ENCODE measurements at regions not wholly inside any gene's neighbourhood (a gene's known extent, or its start where the extent isn't known, plus 50 kb on each side); places are given as distances from the start of the nearest gene placed in this dataset.

DNA sequence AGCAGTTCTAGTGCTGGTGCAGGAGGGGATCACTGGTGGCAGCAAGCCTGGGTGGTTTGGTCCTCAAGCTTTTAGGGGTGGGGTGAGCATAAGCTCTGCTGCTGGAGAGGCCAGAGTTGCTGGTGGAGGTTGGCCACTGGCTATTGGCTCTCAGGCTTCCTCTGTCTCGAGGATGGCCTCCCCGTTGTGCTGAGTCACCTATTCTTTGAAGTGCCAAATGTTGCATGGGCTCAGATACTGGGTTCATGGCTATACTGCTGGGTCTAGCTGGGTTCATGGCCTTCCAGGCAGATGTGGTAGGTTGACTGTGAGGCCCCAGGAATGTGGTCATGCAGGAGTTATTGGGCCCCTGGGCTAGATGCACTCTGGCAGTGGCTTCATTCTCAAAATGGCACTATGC lies 466.3 kb downstream of the NAF1 start:
- no peak for ATAC-seq (replicated peaks; ENCODE audit: extremely low read depth, poor library complexity, severe bottlenecking)
- Mint-ChIP-seq H3K9me3 (peaks cover 39% of the 10 kb centered on the region), H3K27ac (ENCODE audit: low read depth) (no peak overlapping the region), H3K4me3 (no peak overlapping the region), H3K27me3 (no peaks in the 10 kb centered on the region), H3K4me1 (no peaks in the 10 kb centered on the region), H3K36me3 (ENCODE audit: insufficient read depth) (no peaks in the 10 kb centered on the region)
- no peak for DNase-seq (ENCODE audit: low spot score in 2 of 2)

DNA sequence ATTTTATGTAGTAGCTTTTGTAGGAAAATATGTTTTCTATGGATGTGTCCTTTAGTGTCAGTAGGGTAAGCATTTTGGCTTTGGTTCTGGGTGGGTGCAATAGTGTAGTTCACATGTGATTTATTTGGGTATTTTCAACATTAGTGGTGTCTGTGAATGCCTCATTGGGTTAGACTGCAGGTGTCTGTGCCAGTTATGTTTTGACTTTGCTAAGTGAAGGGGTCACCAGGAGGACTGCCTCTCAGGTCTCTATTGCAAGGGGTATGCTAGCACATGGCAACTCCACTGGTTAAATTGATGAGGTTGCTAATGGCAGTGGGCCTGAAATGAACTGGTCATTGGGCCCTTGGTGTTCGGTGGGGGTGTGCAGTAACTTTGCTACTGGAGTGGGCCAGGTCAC lies 467.1 kb downstream of the NAF1 start:
- peaks cover 41% of the 10 kb centered on the region for H3K9me3 Mint-ChIP-seq
- ATAC-seq (replicated peaks; ENCODE audit: extremely low read depth, poor library complexity, severe bottlenecking) (no peak), DNase-seq (ENCODE audit: low spot score in 2 of 2) (no peak)
- no peaks in the 10 kb centered on the region for H3K36me3 Mint-ChIP-seq (ENCODE audit: insufficient read depth)
- no peaks in the 10 kb centered on the region for H3K4me1 Mint-ChIP-seq
- H3K27ac Mint-ChIP-seq (ENCODE audit: low read depth) = no peak overlapping the region
- H3K27me3 Mint-ChIP-seq = no peaks in the 10 kb centered on the region
- H3K4me3 Mint-ChIP-seq = no peak overlapping the region

DNA sequence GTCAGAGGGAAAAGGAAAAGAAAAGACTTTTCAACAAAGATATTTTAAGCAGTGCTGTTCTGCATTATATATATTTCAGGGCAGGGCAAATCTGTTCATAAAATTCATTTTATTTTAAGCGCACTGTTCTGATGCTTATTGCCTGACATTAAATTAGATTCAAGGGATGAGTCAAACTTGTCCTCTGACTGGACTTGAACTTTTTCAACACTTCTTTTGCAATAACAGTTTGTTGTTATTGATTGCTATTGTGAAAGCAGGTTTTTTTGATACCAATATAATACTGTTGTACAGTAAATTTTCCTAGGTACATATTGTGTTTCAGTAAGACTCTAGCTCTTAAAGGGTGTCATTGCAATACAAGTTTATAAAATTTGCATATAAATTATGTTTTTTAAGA lies 481.3 kb downstream of the NAF1 start:
- ATAC-seq (replicated peaks; ENCODE audit: extremely low read depth, poor library complexity, severe bottlenecking) (no peak), DNase-seq (ENCODE audit: low spot score in 2 of 2) (no peak)
- Mint-ChIP-seq H3K4me1 (no peaks in the 10 kb centered on the region), H3K27ac (ENCODE audit: low read depth) (no peak overlapping the region), H3K9me3 (peaks cover 5% of the 10 kb centered on the region), H3K36me3 (ENCODE audit: insufficient read depth) (no peaks in the 10 kb centered on the region), H3K27me3 (no peaks in the 10 kb centered on the region), H3K4me3 (no peak overlapping the region)

GRCh38 chr4:162684998-162685397 lies 481.7 kb downstream of the NAF1 start:
- Mint-ChIP-seq H3K4me3 (no peak overlapping the region), H3K9me3 (peaks cover 5% of the 10 kb centered on the region), H3K4me1 (no peaks in the 10 kb centered on the region), H3K36me3 (ENCODE audit: insufficient read depth) (no peaks in the 10 kb centered on the region), H3K27me3 (no peaks in the 10 kb centered on the region), H3K27ac (ENCODE audit: low read depth) (no peak overlapping the region)
- ATAC-seq (replicated peaks; ENCODE audit: extremely low read depth, poor library complexity, severe bottlenecking) (no peak), DNase-seq (ENCODE audit: low spot score in 2 of 2) (no peak)

DNA sequence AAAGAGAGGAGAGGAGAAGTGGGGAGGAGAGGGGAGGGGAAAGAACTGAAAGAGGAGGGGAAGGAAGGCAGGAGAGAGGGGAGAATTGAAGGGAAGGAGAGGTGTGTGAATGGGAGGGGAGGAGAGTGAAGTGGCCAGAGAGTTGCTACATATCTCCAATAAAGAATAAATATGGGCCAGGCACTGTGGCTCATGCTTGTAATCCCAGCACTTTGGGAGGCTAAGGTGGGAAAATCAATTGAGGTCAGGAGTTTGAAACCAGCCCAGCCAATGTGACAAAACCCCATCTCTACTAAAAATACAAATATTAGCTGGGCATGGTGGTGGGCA lies 482.4 kb downstream of the NAF1 start:
- Mint-ChIP-seq H3K27ac (ENCODE audit: low read depth) (no peak overlapping the region), H3K27me3 (no peaks in the 10 kb centered on the region), H3K36me3 (ENCODE audit: insufficient read depth) (no peaks in the 10 kb centered on the region), H3K4me3 (no peak overlapping the region), H3K4me1 (no peaks in the 10 kb centered on the region), H3K9me3 (peaks cover 5% of the 10 kb centered on the region)
- no peak for ATAC-seq (replicated peaks; ENCODE audit: extremely low read depth, poor library complexity, severe bottlenecking)
- DNase-seq (ENCODE audit: low spot score in 2 of 2) = no peak

DNA sequence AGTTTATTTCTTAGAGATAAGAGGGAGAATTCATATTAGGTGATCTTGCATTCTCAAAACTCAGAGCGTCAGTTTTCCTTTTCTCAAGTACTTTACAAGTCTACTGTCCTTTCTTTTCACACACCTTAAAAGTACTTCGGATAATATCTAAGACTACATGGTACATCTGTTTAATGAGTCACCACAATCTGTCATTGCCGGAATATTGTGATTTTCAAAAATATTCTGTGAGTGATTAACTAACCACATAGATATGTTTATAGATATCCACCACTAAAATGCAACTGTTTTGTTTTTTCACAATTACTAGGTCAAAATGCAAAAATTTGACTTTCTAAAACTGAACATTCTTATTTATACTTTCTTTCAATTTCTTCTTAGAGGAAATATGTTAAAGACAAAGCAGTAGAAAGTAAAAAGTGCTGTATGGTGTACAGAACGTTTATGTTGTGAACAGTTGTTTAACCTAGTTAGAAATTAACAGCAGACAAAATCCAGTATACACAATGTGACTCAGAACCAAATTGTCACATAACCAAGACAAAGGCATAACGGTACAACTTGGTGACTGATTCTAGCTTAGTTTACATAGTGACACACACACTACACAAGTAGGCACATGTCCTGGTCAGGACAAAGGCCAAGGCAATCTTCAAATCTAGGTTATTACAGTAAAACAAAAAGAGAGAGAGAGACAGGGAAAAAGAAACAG lies 482.9 kb downstream of the NAF1 start:
- H3K27ac Mint-ChIP-seq (ENCODE audit: low read depth) = no peak overlapping the region
- peaks cover 5% of the 10 kb centered on the region for H3K9me3 Mint-ChIP-seq
- H3K4me1 Mint-ChIP-seq = no peaks in the 10 kb centered on the region
- DNase-seq (ENCODE audit: low spot score in 2 of 2) = no peak
- H3K27me3 Mint-ChIP-seq = no peaks in the 10 kb centered on the region
- no peak overlapping the region for H3K4me3 Mint-ChIP-seq
- ATAC-seq (replicated peaks; ENCODE audit: extremely low read depth, poor library complexity, severe bottlenecking) = no peak
- H3K36me3 Mint-ChIP-seq (ENCODE audit: insufficient read depth) = no peaks in the 10 kb centered on the region

DNA sequence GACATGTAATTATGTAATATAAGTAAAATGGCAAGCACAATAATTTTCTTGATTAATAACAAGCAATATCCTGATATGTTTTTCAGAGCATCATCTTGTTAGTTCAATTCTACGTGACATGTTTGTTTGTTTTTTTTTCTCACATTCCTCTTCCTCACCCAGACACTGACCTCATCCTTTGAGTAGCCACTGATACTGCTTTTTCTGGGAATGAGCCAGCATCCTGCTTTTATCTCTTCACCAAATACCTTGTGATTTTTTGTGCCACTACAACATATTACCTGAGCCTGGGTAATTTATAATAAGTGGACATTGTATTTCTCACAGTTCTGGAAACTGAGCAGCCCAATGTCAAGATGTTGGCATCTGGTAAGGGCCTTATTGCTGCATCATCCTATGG lies 484.0 kb downstream of the NAF1 start:
- no peaks in the 10 kb centered on the region for H3K36me3 Mint-ChIP-seq (ENCODE audit: insufficient read depth)
- no peak for ATAC-seq (replicated peaks; ENCODE audit: extremely low read depth, poor library complexity, severe bottlenecking)
- H3K9me3 Mint-ChIP-seq = peaks cover 5% of the 10 kb centered on the region
- H3K4me1 Mint-ChIP-seq = no peaks in the 10 kb centered on the region
- H3K27ac Mint-ChIP-seq (ENCODE audit: low read depth) = no peak overlapping the region
- DNase-seq (ENCODE audit: low spot score in 2 of 2) = no peak
- H3K27me3 Mint-ChIP-seq = no peaks in the 10 kb centered on the region
- H3K4me3 Mint-ChIP-seq = no peak overlapping the region

- ATAC-seq (replicated peaks; ENCODE audit: extremely low read depth, poor library complexity, severe bottlenecking) (no peak), DNase-seq (ENCODE audit: low spot score in 2 of 2) (no peak)
- H3K36me3 Mint-ChIP-seq (ENCODE audit: insufficient read depth) = no peaks in the 10 kb centered on the region
- no peak overlapping the region for H3K4me3 Mint-ChIP-seq
- H3K27ac Mint-ChIP-seq (ENCODE audit: low read depth) = no peak overlapping the region
- no peaks in the 10 kb centered on the region for H3K27me3 Mint-ChIP-seq
- H3K4me1 Mint-ChIP-seq = no peaks in the 10 kb centered on the region
- H3K9me3 Mint-ChIP-seq = peaks cover 14% of the 10 kb centered on the region
Observed at GRCh38 chr4:162681212-162681611, 485.5 kb downstream of the NAF1 start.

- ATAC-seq (replicated peaks; ENCODE audit: extremely low read depth, poor library complexity, severe bottlenecking) (no peak), DNase-seq (ENCODE audit: low spot score in 2 of 2) (no peak)
- H3K4me1 Mint-ChIP-seq = no peaks in the 10 kb centered on the region
- H3K4me3 Mint-ChIP-seq = no peak overlapping the region
- H3K27me3 Mint-ChIP-seq = no peaks in the 10 kb centered on the region
- H3K9me3 Mint-ChIP-seq = peaks cover 15% of the 10 kb centered on the region
- no peak overlapping the region for H3K27ac Mint-ChIP-seq (ENCODE audit: low read depth)
- H3K36me3 Mint-ChIP-seq (ENCODE audit: insufficient read depth) = no peaks in the 10 kb centered on the region
Observed at GRCh38 chr4:162675661-162676060, 491.0 kb downstream of the NAF1 start.

GRCh38 chr4:162661913-162662312 lies 498.1 kb upstream of the FSTL5 start:
- H3K27me3 Mint-ChIP-seq = no peaks in the 10 kb centered on the region
- H3K36me3 Mint-ChIP-seq (ENCODE audit: insufficient read depth) = no peaks in the 10 kb centered on the region
- no peak for ATAC-seq (replicated peaks; ENCODE audit: extremely low read depth, poor library complexity, severe bottlenecking)
- no peak overlapping the region for H3K27ac Mint-ChIP-seq (ENCODE audit: low read depth)
- no peak overlapping the region for H3K4me3 Mint-ChIP-seq
- peaks cover 26% of the 10 kb centered on the region for H3K9me3 Mint-ChIP-seq
- no peaks in the 10 kb centered on the region for H3K4me1 Mint-ChIP-seq
- DNase-seq (ENCODE audit: low spot score in 2 of 2) = no peak

DNA sequence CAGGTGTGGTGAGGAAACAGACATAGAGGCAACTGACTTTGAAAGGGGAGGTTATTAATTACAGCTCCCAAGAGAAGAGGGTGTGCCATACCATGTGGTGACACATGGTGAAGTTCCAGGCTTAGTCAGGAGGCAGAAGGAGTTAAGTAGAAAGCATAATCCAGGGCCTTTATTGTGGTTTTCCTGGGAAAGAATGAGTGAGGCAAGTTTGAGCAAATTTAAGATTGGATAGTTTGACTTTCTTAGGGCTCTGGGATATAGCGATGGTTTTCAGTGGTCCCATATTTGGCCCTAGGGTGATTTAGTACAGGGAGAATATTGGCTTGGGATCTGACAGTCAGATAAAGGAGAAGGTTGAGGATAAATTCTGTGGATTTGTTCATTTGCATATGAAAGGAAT lies 495.9 kb upstream of the FSTL5 start:
- no peak for DNase-seq (ENCODE audit: low spot score in 2 of 2)
- no peaks in the 10 kb centered on the region for H3K4me1 Mint-ChIP-seq
- H3K27me3 Mint-ChIP-seq = no peaks in the 10 kb centered on the region
- no peaks in the 10 kb centered on the region for H3K36me3 Mint-ChIP-seq (ENCODE audit: insufficient read depth)
- peaks cover 14% of the 10 kb centered on the region for H3K9me3 Mint-ChIP-seq
- no peak for ATAC-seq (replicated peaks; ENCODE audit: extremely low read depth, poor library complexity, severe bottlenecking)
- H3K4me3 Mint-ChIP-seq = no peak overlapping the region
- no peak overlapping the region for H3K27ac Mint-ChIP-seq (ENCODE audit: low read depth)

DNA sequence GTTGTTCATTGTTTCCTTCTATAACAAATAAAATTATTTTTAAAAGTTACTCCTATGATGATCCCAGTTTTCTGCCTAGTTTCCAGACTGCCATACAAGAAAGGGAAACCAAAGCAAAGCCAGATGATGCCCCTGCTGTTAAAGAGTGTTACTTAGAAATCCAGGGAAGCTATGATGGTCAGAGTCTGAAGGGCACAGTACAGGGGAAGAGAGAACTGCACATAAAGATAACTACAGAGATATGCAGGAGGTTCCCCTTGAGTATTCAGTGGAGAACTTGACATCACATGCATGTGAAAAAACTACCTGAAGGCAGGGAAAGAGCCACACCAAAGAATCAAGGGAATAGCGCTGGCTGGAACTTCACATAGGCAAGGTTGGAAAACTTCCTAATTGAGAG lies 494.2 kb upstream of the FSTL5 start:
- Mint-ChIP-seq H3K27ac (ENCODE audit: low read depth) (no peak overlapping the region), H3K4me1 (no peaks in the 10 kb centered on the region), H3K27me3 (no peaks in the 10 kb centered on the region), H3K36me3 (ENCODE audit: insufficient read depth) (no peaks in the 10 kb centered on the region), H3K4me3 (no peak overlapping the region), H3K9me3 (peaks cover 6% of the 10 kb centered on the region)
- DNase-seq (ENCODE audit: low spot score in 2 of 2) = no peak
- ATAC-seq (replicated peaks; ENCODE audit: extremely low read depth, poor library complexity, severe bottlenecking) = no peak

GRCh38 chr4:162650166-162650565 lies 486.4 kb upstream of the FSTL5 start:
- no peak overlapping the region for H3K27ac Mint-ChIP-seq (ENCODE audit: low read depth)
- H3K36me3 Mint-ChIP-seq (ENCODE audit: insufficient read depth) = no peaks in the 10 kb centered on the region
- H3K27me3 Mint-ChIP-seq = no peaks in the 10 kb centered on the region
- DNase-seq (ENCODE audit: low spot score in 2 of 2) (no peak), ATAC-seq (replicated peaks; ENCODE audit: extremely low read depth, poor library complexity, severe bottlenecking) (no peak)
- H3K4me3 Mint-ChIP-seq = no peak overlapping the region
- no peaks in the 10 kb centered on the region for H3K9me3 Mint-ChIP-seq
- H3K4me1 Mint-ChIP-seq = no peaks in the 10 kb centered on the region

- Mint-ChIP-seq H3K4me1 (no peaks in the 10 kb centered on the region), H3K9me3 (peaks cover 26% of the 10 kb centered on the region), H3K4me3 (no peak overlapping the region), H3K36me3 (ENCODE audit: insufficient read depth) (no peaks in the 10 kb centered on the region), H3K27me3 (no peaks in the 10 kb centered on the region), H3K27ac (ENCODE audit: low read depth) (no peak overlapping the region)
- ATAC-seq (replicated peaks; ENCODE audit: extremely low read depth, poor library complexity, severe bottlenecking) (no peak), DNase-seq (ENCODE audit: low spot score in 2 of 2) (no peak)
Observed at GRCh38 chr4:162645381-162645780, 481.6 kb upstream of the FSTL5 start.

All from central memory CD8-positive, alpha-beta T cell (primary cell).